ENCODE measurements at regions not wholly inside any gene's neighbourhood (a gene's known extent, or its start where the extent isn't known, plus 50 kb on each side); places are given as distances from the start of the nearest gene placed in this dataset.
"Not testable (repeated sequence)": the region's sequence is repeated elsewhere in the genome, so short reads cannot be mapped to it uniquely, and the experiment has no call there.

- no peak for DNase-seq
Observed at GRCh38 chr1:234915924-234916675, 212.5 kb downstream of the TOMM20 start.

- no peak for DNase-seq
Observed at GRCh38 chr1:234914606-234915290, 213.9 kb downstream of the TOMM20 start.

GRCh38 chr1:234913771-234914170, 214.9 kb downstream of the TOMM20 start:
- no peak for DNase-seq

- no peak for DNase-seq
Observed at GRCh38 chr1:234913278-234913649, 215.4 kb downstream of the TOMM20 start.

- no peak for DNase-seq
Observed at GRCh38 chr1:234912548-234913277, 215.9 kb downstream of the TOMM20 start.

GRCh38 chr1:234911787-234912186, 216.8 kb downstream of the TOMM20 start:
- DNase-seq, result no peak

GRCh38 chr1:234911136-234911535, 217.5 kb downstream of the TOMM20 start:
- DNase-seq, result not testable (repeated sequence)

GRCh38 chr1:234909851-234910250, 218.8 kb downstream of the TOMM20 start:
- DNase-seq, result no peak

GRCh38 chr1:234909307-234909810, 219.3 kb downstream of the TOMM20 start:
- DNase-seq, result no peak

GRCh38 chr1:234908571-234908970, 220.1 kb downstream of the TOMM20 start:
- no peak for DNase-seq

GRCh38 chr1:234907940-234908405, 220.7 kb downstream of the TOMM20 start:
- no peak for DNase-seq

GRCh38 chr1:234907208-234907939, 221.3 kb downstream of the TOMM20 start:
- no peak for DNase-seq

GRCh38 chr1:234906654-234907053, 222.0 kb downstream of the TOMM20 start:
- DNase-seq, result no peak

GRCh38 chr1:234902774-234903547, 225.7 kb downstream of the TOMM20 start:
- DNase-seq, result no peak

- no peak for DNase-seq
Observed at GRCh38 chr1:234901491-234902049, 227.1 kb downstream of the TOMM20 start.

- DNase-seq, result no peak
Observed at GRCh38 chr1:234900595-234900994, 228.0 kb downstream of the TOMM20 start.

- no peak for DNase-seq
Observed at GRCh38 chr1:234899730-234900072, 228.9 kb downstream of the TOMM20 start.

GRCh38 chr1:234899041-234899729, 229.5 kb downstream of the TOMM20 start:
- no peak for DNase-seq

- DNase-seq, result no peak
Observed at GRCh38 chr1:234898455-234899033, 230.1 kb downstream of the TOMM20 start.

GRCh38 chr1:234897754-234898454, 230.7 kb downstream of the TOMM20 start:
- no peak for DNase-seq
